ENCODE measurements at regions not wholly inside any gene's neighbourhood (a gene's known extent, or its start where the extent isn't known, plus 50 kb on each side); places are given as distances from the start of the nearest gene placed in this dataset.

DNA sequence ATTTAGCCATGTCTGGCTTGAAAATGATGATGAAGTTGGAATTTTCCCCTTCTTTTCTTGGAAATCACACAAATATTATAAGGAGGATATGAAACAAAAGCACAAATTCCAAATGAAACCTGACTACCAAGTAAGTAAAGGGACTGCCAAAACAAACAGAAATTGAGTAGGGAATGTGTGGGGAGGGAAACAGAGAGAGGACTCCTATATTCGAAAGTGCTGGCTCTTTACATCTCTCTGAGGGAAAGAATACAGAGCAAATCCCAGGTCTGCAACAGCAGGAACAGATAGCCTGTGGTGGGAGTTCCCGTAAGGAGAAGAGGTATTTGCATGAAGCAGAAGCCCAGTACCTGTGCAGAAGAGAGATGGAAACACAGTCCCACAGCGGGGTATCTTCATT is 583.7 kb downstream of the EPM2A start:
- TF ChIP-seq, protein P1, sequence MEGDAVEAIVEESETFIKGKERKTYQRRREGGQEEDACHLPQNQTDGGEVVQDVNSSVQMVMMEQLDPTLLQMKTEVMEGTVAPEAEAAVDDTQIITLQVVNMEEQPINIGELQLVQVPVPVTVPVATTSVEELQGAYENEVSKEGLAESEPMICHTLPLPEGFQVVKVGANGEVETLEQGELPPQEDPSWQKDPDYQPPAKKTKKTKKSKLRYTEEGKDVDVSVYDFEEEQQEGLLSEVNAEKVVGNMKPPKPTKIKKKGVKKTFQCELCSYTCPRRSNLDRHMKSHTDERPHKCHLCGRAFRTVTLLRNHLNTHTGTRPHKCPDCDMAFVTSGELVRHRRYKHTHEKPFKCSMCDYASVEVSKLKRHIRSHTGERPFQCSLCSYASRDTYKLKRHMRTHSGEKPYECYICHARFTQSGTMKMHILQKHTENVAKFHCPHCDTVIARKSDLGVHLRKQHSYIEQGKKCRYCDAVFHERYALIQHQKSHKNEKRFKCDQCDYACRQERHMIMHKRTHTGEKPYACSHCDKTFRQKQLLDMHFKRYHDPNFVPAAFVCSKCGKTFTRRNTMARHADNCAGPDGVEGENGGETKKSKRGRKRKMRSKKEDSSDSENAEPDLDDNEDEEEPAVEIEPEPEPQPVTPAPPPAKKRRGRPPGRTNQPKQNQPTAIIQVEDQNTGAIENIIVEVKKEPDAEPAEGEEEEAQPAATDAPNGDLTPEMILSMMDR (IDR thresholded peaks at IDR 0.05): no peak
- TF ChIP-seq EP300 (IDR thresholded peaks at IDR 0.05): no peak
- TF ChIP-seq POLR2A (IDR thresholded peaks at IDR 0.05): no peak
- no peak for TF ChIP-seq POLR2AphosphoS5 (IDR thresholded peaks at IDR 0.05)

Data from suprapubic skin (tissue), 4 donors.